ENCODE measurements at regions not wholly inside any gene's neighbourhood (a gene's known extent, or its start where the extent isn't known, plus 50 kb on each side); places are given as distances from the start of the nearest gene placed in this dataset.

DNA sequence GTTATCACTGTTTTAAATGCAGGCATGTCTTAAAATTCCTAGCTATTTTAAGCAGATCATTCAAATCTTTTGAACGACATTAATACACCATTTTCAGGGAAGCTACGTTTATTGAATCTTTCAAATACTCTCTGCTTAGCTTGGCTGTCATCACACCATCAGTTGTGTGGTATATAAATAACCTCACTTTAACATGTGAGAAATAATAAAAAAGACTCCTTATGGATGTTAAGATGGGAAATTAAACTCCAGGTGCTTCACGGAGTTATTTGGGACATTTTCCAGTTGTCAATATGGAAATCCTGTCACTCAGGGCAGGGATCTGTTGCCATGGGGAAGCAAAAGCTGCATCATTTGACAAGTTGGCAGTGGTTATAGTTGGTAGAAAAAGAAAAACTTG lies 649.2 kb upstream of the CDH2 start:
- peaks cover 8% of the 10 kb centered on the region for H3K9me3 Mint-ChIP-seq (ENCODE audit: low read depth)
- H3K27me3 Mint-ChIP-seq (ENCODE audit: low read depth), result no peaks in the 10 kb centered on the region
- no peak for DNase-seq (ENCODE audit: low spot score)
- H3K4me3 Mint-ChIP-seq (ENCODE audit: unreplicated experiment), result no peak overlapping the region
- TF ChIP-seq CTCF (IDR thresholded peaks at IDR 0.05), result no peak
- H3K4me1 Mint-ChIP-seq (ENCODE audit: low read depth), result no peaks in the 10 kb centered on the region
- peaks cover 3% of the 10 kb centered on the region for H3K36me3 Mint-ChIP-seq (ENCODE audit: low read depth)
- no peak overlapping the region for H3K27ac Mint-ChIP-seq (ENCODE audit: unreplicated experiment)

GRCh38 chr18:28824183-28824574 lies 647.2 kb upstream of the CDH2 start:
- Mint-ChIP-seq H3K4me1 (ENCODE audit: low read depth) (no peaks in the 10 kb centered on the region), H3K4me3 (ENCODE audit: unreplicated experiment) (no peak overlapping the region), H3K36me3 (ENCODE audit: low read depth) (peaks cover 5% of the 10 kb centered on the region), H3K27ac (ENCODE audit: unreplicated experiment) (no peak overlapping the region), H3K9me3 (ENCODE audit: low read depth) (peaks cover 8% of the 10 kb centered on the region), H3K27me3 (ENCODE audit: low read depth) (no peaks in the 10 kb centered on the region)
- no peak for TF ChIP-seq CTCF (IDR thresholded peaks at IDR 0.05)
- no peak for DNase-seq (ENCODE audit: low spot score)

DNA sequence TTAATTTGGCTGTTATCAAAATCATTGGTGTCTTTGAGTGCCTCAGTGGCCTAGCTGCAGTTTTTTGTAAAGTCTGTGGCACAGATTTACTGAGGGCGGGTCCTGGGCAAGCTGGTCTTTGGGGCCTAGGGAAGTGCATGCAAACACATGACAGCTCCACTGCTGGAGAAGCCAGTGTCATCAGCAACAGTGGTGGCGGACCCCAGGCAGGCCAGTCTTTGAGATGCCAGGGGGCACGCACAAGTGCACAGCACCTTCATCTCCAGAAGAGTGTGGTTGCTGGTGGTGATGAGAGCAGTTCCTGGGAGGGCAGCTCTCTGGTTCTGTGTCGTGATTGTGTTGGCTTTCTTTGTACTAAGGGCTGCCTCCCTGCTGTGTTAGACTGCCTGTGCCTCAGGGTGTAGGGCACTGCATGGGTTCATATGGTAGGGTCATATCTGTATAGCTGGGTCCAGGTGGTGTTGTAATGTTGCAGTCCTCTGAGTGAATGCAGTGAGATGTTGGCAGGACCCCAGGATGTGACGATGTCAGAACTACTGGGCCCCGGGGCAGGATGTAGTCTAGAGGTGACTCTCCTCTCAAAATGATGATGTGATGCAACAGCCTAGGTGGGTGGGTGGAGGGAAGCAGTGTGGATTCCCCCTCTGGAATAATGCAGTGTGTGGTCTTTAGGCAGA lies 646.7 kb upstream of the CDH2 start:
- H3K4me3 Mint-ChIP-seq (ENCODE audit: unreplicated experiment), result no peak overlapping the region
- H3K4me1 Mint-ChIP-seq (ENCODE audit: low read depth), result no peaks in the 10 kb centered on the region
- no peaks in the 10 kb centered on the region for H3K27me3 Mint-ChIP-seq (ENCODE audit: low read depth)
- TF ChIP-seq CTCF (IDR thresholded peaks at IDR 0.05), result no peak
- H3K27ac Mint-ChIP-seq (ENCODE audit: unreplicated experiment), result no peak overlapping the region
- DNase-seq (ENCODE audit: low spot score), result peak; percentile 54
- peaks cover 5% of the 10 kb centered on the region for H3K36me3 Mint-ChIP-seq (ENCODE audit: low read depth)
- peaks cover 8% of the 10 kb centered on the region for H3K9me3 Mint-ChIP-seq (ENCODE audit: low read depth)

GRCh38 chr18:28820353-28820752 lies 643.4 kb upstream of the CDH2 start:
- Mint-ChIP-seq H3K27ac (ENCODE audit: unreplicated experiment) (no peak overlapping the region), H3K4me1 (ENCODE audit: low read depth) (peaks cover 9% of the 10 kb centered on the region), H3K36me3 (ENCODE audit: low read depth) (peaks cover 5% of the 10 kb centered on the region), H3K9me3 (ENCODE audit: low read depth) (peaks cover 8% of the 10 kb centered on the region), H3K4me3 (ENCODE audit: unreplicated experiment) (no peak overlapping the region), H3K27me3 (ENCODE audit: low read depth) (no peaks in the 10 kb centered on the region)
- no peak for DNase-seq (ENCODE audit: low spot score)
- TF ChIP-seq CTCF (IDR thresholded peaks at IDR 0.05), result no peak

DNA sequence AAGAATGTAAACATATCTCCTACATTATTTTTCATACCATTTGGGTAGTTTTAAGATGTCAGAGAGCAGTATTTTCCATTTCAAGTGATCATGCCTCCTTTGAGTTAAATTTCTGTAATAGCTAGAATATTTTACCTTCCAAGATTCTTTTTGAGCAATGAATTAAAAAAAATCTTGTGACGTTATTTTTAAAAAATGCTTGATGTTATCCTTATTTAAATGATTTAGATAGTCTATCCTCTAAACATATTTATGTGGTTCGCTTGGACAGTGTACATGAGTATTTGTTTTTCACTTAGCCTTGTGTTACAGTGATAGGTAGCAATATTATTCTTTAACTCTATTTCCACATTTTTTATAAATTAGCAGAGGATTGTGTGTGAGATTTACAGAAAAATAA lies 639.2 kb upstream of the CDH2 start:
- Mint-ChIP-seq H3K9me3 (ENCODE audit: low read depth) (no peaks in the 10 kb centered on the region), H3K36me3 (ENCODE audit: low read depth) (peaks cover 3% of the 10 kb centered on the region), H3K4me1 (ENCODE audit: low read depth) (peaks cover 9% of the 10 kb centered on the region), H3K27ac (ENCODE audit: unreplicated experiment) (no peak overlapping the region), H3K27me3 (ENCODE audit: low read depth) (no peaks in the 10 kb centered on the region), H3K4me3 (ENCODE audit: unreplicated experiment) (no peak overlapping the region)
- TF ChIP-seq CTCF (IDR thresholded peaks at IDR 0.05), result no peak
- no peak for DNase-seq (ENCODE audit: low spot score)
